ENCODE measurements at regions not wholly inside any gene's neighbourhood (a gene's known extent, or its start where the extent isn't known, plus 50 kb on each side); places are given as distances from the start of the nearest gene placed in this dataset.

GRCh38 chr18:37975446-37975845 lies 409.8 kb upstream of the CELF4 start (continued):
- no peak for TF ChIP-seq CTCF (IDR thresholded peaks at IDR 0.05; ENCODE audit: control extremely low read depth in 1 of 3, insufficient read depth in 1 of 3, low read depth in 1 of 3, low read length in 3 of 3)

Measured in H1 (cell line).